ENCODE measurements at regions not wholly inside any gene's neighbourhood (a gene's known extent, or its start where the extent isn't known, plus 50 kb on each side); places are given as distances from the start of the nearest gene placed in this dataset.

DNA sequence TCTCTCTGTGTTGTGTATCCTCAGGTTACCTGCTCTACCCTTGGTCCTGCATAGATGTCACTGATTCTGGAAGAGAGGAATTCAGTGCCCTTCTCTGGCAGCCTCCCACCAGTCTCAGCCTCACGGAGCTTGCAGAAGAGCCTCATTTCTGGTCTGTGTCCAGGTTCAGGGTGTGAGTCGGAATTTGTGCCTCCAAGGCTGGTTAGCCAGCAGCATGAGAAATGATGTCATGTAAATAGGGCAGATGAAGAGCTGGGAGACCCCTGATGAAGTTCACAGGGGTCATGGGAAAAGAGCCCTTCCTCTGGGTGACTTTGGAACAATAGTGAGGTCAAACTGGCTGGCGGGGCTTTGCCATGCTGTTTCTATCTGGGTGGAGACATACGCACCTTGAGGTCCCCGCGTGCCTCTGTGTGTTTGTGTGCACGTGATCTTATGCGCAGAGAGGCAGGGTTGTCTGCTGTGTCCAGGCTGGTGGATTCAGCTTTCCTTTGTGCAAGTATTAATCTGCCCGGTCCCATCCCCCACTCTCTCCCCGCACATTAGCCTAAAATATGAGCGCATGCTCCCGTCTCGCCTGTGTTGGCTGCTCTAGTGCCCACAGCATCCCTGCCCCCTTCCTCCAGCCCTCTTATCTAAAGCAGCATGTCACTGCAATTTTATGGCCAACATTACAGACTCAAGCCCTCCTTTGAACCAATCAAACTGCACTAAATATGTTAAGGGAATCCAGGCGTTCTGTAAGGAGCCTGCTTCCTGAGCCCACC is 256.3 kb upstream of the ZFHX3 start:
- no peak for DNase-seq
- intact Hi-C loops (cut with DNase I) = no loop called here

GRCh38 chr16:73302942-73303341 is 255.0 kb upstream of the ZFHX3 start:
- intact Hi-C loops (cut with DNase I) = no loop called here
- DNase-seq = no peak

DNA sequence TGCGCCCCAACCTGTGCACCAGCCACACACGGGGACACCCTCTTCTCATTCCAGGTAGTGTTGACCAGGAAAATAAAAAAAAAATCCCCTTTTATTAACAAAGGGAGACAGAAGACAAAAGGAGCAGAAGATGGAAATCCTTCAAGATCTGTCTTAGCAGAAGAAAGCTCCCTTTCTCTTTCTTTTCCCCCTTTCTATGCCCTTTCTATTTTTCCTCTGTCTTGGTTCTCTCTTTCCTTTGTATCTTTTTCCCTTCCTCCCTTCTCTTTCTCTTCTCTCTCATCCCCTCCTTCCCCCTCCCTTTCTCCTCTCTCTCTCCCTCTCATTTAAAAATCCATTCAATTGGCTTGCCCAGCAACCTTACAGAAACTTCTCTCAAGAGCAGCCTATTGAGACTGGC is 254.1 kb upstream of the ZFHX3 start:
- no peak for DNase-seq
- intact Hi-C loops (cut with DNase I) = no loop called here

DNA sequence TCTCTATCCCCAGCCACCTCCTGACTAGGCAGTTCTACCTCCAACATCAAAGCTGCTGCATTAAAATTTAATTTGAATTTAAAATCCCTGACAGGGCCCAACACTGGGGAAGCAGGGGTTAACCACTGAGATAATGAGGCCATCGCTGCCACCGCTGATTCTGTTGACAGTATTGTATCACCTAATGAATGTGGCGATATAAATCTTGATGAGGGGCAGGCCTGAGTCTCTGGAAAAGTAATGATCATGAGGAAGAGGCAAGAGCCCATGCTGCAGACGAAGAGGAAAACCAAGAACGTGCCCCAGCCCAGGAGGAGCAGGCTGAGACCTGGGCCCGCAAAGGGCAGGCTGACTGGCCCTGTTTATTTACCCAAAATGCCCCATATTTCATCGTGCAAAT is 251.4 kb upstream of the ZFHX3 start:
- intact Hi-C loops (cut with DNase I) = no loop called here
- no peak for DNase-seq

- DNase-seq = no peak
- intact Hi-C loops (cut with DNase I) = no loop called here
Observed at GRCh38 chr16:73298562-73298961, 250.6 kb upstream of the ZFHX3 start.

DNA sequence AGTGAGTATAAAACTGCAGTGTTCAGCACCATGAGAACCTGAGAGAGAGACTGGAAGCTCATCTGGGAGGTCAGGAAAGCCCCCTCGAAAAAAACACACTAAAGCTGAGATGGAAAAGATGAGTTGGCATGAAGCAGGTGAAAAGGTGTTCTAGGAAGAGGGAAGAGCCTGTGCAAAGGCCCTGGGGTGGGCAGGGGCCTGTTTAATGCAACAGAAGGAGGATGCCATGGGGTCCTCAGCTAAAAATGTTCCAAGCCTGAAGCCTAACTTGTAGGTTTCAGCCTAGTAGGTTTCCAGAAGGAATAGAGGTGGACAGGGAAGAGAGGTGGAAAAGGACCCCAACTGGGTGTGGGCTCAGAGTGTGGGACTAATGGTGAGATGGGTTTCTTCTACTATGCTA is 242.3 kb upstream of the ZFHX3 start:
- intact Hi-C loops (cut with DNase I) = no loop called here
- DNase-seq = no peak

- intact Hi-C loops (cut with DNase I) = no loop called here
- DNase-seq = no peak
Observed at GRCh38 chr16:73289232-73289631, 241.3 kb upstream of the ZFHX3 start.

DNA sequence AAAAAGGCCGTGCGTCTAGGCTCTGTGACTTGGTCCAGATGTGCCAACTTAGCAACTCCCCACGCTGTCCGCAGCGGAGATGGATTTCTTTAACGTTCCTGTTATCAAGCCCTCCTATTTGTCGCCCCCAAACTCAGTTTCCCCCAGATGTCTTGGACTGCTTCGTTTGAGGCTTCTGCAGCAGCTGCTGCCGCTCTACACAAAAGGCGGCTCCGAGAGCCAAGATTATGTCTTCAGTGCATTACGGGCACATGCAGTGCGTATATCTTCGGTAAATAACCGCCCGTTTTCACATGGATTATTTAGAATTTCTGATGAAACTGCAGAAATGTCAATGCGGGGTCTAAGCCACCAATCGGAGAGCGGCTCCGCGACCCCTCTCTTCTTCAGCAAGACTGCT is 240.6 kb upstream of the ZFHX3 start:
- no peak for DNase-seq
- intact Hi-C loops (cut with DNase I) = no loop called here

DNA sequence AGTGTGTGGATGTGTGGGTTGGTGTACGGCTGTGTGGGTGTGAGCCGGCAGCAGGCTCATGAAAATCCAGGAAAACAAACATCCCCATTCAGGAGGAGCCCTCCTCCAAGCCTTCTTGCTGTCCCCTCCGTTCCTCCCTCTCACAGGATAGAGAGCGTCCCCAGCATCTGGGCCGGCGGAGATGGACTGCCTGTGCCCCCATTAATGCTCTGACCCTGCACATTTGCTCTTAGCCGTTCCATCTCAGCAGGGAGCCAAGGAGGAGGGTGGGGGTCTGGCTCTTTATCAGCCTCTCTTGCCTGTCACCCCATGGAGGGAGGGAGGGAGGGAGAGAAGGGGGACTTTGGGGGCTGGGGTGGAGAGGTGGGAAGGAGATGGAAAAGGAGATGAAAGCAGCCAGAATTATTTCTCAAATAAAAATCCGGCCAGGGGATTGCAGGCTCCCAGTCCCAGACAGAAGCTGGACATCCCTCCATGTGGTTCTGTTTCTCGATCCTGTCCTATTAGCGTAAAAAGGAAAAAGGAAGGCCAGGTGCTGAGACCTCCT is 240.0 kb upstream of the ZFHX3 start:
- no peak for DNase-seq
- intact Hi-C loops (cut with DNase I) = no loop called here

- DNase-seq = no peak
- intact Hi-C loops (cut with DNase I) = no loop called here
Observed at GRCh38 chr16:73286346-73287267, 238.7 kb upstream of the ZFHX3 start.

GRCh38 chr16:73285436-73286201 is 237.7 kb upstream of the ZFHX3 start:
- intact Hi-C loops (cut with DNase I) = no loop called here

DNA sequence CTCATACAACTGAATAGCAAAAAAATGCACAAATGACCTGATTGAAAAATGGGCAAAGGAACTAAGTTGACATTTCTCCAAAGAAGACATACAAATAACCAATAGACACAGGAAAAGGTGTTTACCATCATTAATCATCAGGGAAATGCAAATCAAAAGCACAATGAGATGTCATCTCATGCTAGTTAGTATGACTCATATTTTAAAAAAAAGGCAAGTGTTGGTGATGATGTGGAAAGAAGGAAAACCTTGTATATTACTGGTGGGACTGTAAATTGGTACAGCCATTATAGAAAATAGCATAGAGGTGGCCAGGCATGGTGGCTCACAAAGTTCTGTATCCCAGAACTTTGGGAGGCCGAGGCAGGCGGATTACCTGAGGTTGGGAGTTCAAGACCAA is 232.5 kb upstream of the ZFHX3 start:
- intact Hi-C loops (cut with DNase I) = no loop called here
- DNase-seq = no peak

More at GRCh38 chr16:73285436-73286201, 237.7 kb upstream of the ZFHX3 start:
- DNase-seq = no peak

GRCh38 chr16:73279451-73279850 is 231.5 kb upstream of the ZFHX3 start:
- DNase-seq = peak in 2 of 42 donors; percentile 8 to 33

GRCh38 chr16:73277071-73277470 is 229.1 kb upstream of the ZFHX3 start:
- intact Hi-C loops (cut with DNase I) = no loop called here
- DNase-seq = no peak

More at GRCh38 chr16:73279451-73279850, 231.5 kb upstream of the ZFHX3 start:
- intact Hi-C loops (cut with DNase I) = no loop called here

- DNase-seq = no peak
- intact Hi-C loops (cut with DNase I) = no loop called here
Observed at GRCh38 chr16:73275448-73275847, 227.5 kb upstream of the ZFHX3 start.

- DNase-seq = no peak
- intact Hi-C loops (cut with DNase I) = no loop called here
Observed at GRCh38 chr16:73275024-73275423, 227.1 kb upstream of the ZFHX3 start.

GRCh38 chr16:73274140-73274539 is 226.2 kb upstream of the ZFHX3 start:
- intact Hi-C loops (cut with DNase I) = no loop called here
- no peak for DNase-seq

GRCh38 chr16:73268366-73268993 is 220.6 kb upstream of the ZFHX3 start:
- intact Hi-C loops (cut with DNase I) = no loop called here

GRCh38 chr16:73265935-73266334 is 218.0 kb upstream of the ZFHX3 start:
- DNase-seq = no peak
- intact Hi-C loops (cut with DNase I) = no loop called here

More at GRCh38 chr16:73268366-73268993, 220.6 kb upstream of the ZFHX3 start:
- peak in 35 of 42 donors; percentile 4 to 55 (median 25) for DNase-seq
